GM23338 (cell line): ENCODE measurements at regions not wholly inside any gene's neighbourhood (a gene's known extent, or its start where the extent isn't known, plus 50 kb on each side); places are given as distances from the start of the nearest gene placed in this dataset.
A peak's percentile ranks its signal among the peaks of the same experiment; 100 is the strongest.

ENCODE experiments used
- ATAC-seq: fragments of 200-7000 bp; cut with Tn5 transposase; 3 replicates; pipeline ENCODE4 v1.9.1; 2020
- DNase-seq: peaks from one replicate; pipeline ENCODE4 v3.0.0-alpha.2; 2015; ENCODE audit warnings: low spot score
- H2AFZ ChIP-seq: fragments of 200-600 bp; sonication (generic); 2 replicates; pipeline ENCODE4 v1.8.0; 2016; ENCODE audit warnings: antibody characterized with exemption, mild to moderate bottlenecking, moderate library complexity
- H3F3A ChIP-seq: fragments of 200-600 bp; sonication (generic); replicated peaks from 2 replicates; pipeline ENCODE4 v1.8.0; 2017; ENCODE audit warnings: antibody characterized with exemption, mixed run types, low read depth
- H3K27ac ChIP-seq: fragments of 200-600 bp; sonication (generic); 2 replicates; pipeline ENCODE4 v1.6.1; 2016; ENCODE audit warnings: low read depth
- H3K27me3 ChIP-seq: fragments of 200-600 bp; sonication (generic); 2 replicates; pipeline ENCODE4 v1.8.0; 2016; ENCODE audit warnings: mild to moderate bottlenecking, mixed run types, moderate library complexity; ENCODE audit not compliant: insufficient read depth
- H3K36me3 ChIP-seq: fragments of 200-600 bp; sonication (generic); 2 replicates; pipeline ENCODE4 v1.8.0; 2016; ENCODE audit warnings: mild to moderate bottlenecking; ENCODE audit not compliant: insufficient read depth
- H3K4me1 ChIP-seq: fragments of 200-600 bp; sonication (generic); 2 replicates; pipeline ENCODE4 v1.8.0; 2016; ENCODE audit warnings: mild to moderate bottlenecking, moderate library complexity; ENCODE audit not compliant: insufficient read depth
- H3K4me2 ChIP-seq: fragments of 200-600 bp; sonication (generic); 2 replicates; pipeline ENCODE4 v1.7.1; 2017; ENCODE audit warnings: mixed run types
- H3K4me3 ChIP-seq: fragments of 200-600 bp; sonication (generic); 2 replicates; pipeline ENCODE4 v1.6.1; 2016; ENCODE audit warnings: mixed run types
- H3K79me2 ChIP-seq: fragments of 200-600 bp; sonication (generic); replicated peaks from 2 replicates; pipeline ENCODE4 v1.8.0; 2017; ENCODE audit warnings: mild to moderate bottlenecking; ENCODE audit not compliant: insufficient read depth
- H3K9me2 ChIP-seq: fragments of 200-600 bp; sonication (generic); 2 replicates; pipeline ENCODE4 v1.8.0; 2017; ENCODE audit not compliant: insufficient read depth
- H4K20me1 ChIP-seq: fragments of 200-600 bp; sonication (generic); replicated peaks from 2 replicates; pipeline ENCODE4 v1.8.0; 2017; ENCODE audit warnings: mild to moderate bottlenecking; ENCODE audit not compliant: insufficient read depth
- H3K27ac Mint-ChIP-seq: 2 replicates; pipeline ENCODE4 v1.8.0; 2020; ENCODE audit warnings: inconsistent platforms, mild to moderate bottlenecking, moderate library complexity, mixed read lengths
- H3K27me3 Mint-ChIP-seq: 3 replicates; pipeline ENCODE4 v1.8.0; 2022; ENCODE audit warnings: low read depth, mild to moderate bottlenecking, moderate library complexity, mixed read lengths, inconsistent platforms; ENCODE audit not compliant: insufficient read depth, poor library complexity
- H3K36me3 Mint-ChIP-seq: 3 replicates; pipeline ENCODE4 v1.8.0; 2021; ENCODE audit warnings: low read depth, mild to moderate bottlenecking, inconsistent platforms, moderate library complexity, mixed read lengths
- H3K4me1 Mint-ChIP-seq: 3 replicates; pipeline ENCODE4 v1.8.0; 2020; ENCODE audit warnings: mild to moderate bottlenecking, inconsistent platforms, mixed read lengths
- H3K4me3 Mint-ChIP-seq: 3 replicates; pipeline ENCODE4 v1.8.0; 2021; ENCODE audit warnings: moderate library complexity, mild to moderate bottlenecking, inconsistent platforms, mixed read lengths
- H3K9me3 Mint-ChIP-seq: 3 replicates; pipeline ENCODE4 v1.8.0; 2020; ENCODE audit warnings: moderate library complexity, mild to moderate bottlenecking, inconsistent platforms, mixed read lengths
- CREB1 ChIP-seq: fragments of 250-450 bp; sonication (Bioruptor Pico); IDR thresholded peaks from 2 replicates; pipeline ENCODE4 v1.5.0; 2020; ENCODE audit warnings: low read depth, mild to moderate bottlenecking, moderate library complexity
- ETS1 ChIP-seq: IDR thresholded peaks from 2 replicates; pipeline ENCODE4 v1.6.1; 2016; ENCODE audit warnings: antibody characterized with exemption
- JUNB ChIP-seq: IDR thresholded peaks from one replicate; pipeline ENCODE4 v1.6.1; 2016; ENCODE audit warnings: antibody characterized with exemption; ENCODE audit not compliant: unreplicated experiment
- NANOG ChIP-seq: IDR thresholded peaks from 2 replicates; pipeline ENCODE4 v1.6.1; 2016; ENCODE audit warnings: antibody characterized with exemption, borderline replicate concordance
- POLR2AphosphoS5 ChIP-seq: IDR thresholded peaks from 2 replicates; pipeline ENCODE4 v1.6.1; 2016; ENCODE audit warnings: antibody characterized with exemption, low read depth
- STAT1 ChIP-seq: IDR thresholded peaks from one replicate; pipeline ENCODE4 v1.6.1; 2016; ENCODE audit warnings: antibody characterized with exemption; ENCODE audit not compliant: unreplicated experiment
- ZNF331 ChIP-seq: fragments of 250-450 bp; sonication (Bioruptor Pico); IDR thresholded peaks from 2 replicates; pipeline ENCODE4 v1.5.0; 2020; ENCODE audit warnings: low read depth, mild to moderate bottlenecking, moderate library complexity
- ZNF462 ChIP-seq: fragments of 250-450 bp; sonication (Bioruptor Pico); IDR thresholded peaks from 2 replicates; pipeline ENCODE4 v1.5.0; 2020; ENCODE audit warnings: mild to moderate bottlenecking, moderate library complexity
- TF ChIP-seq, protein P1 (sequence below): IDR thresholded peaks from one replicate; pipeline ENCODE4 v1.6.1; 2018; ENCODE audit warnings: antibody characterized with exemption; ENCODE audit not compliant: unreplicated experiment
- TF ChIP-seq, protein P2 (sequence below), 2 experiments: fragments of 200-600 bp in 1 of 2; sonication (generic) in 1 of 2; conservative IDR thresholded peaks; 2 replicates each; pipeline versions ENCODE4 v1.5.1 to v1.6.1; 2016 to 2017; ENCODE audit warnings: antibody characterized with exemption in 2 of 2, low read depth in 2 of 2, mild to moderate bottlenecking in 2 of 2, moderate library complexity in 1 of 2

DNA sequence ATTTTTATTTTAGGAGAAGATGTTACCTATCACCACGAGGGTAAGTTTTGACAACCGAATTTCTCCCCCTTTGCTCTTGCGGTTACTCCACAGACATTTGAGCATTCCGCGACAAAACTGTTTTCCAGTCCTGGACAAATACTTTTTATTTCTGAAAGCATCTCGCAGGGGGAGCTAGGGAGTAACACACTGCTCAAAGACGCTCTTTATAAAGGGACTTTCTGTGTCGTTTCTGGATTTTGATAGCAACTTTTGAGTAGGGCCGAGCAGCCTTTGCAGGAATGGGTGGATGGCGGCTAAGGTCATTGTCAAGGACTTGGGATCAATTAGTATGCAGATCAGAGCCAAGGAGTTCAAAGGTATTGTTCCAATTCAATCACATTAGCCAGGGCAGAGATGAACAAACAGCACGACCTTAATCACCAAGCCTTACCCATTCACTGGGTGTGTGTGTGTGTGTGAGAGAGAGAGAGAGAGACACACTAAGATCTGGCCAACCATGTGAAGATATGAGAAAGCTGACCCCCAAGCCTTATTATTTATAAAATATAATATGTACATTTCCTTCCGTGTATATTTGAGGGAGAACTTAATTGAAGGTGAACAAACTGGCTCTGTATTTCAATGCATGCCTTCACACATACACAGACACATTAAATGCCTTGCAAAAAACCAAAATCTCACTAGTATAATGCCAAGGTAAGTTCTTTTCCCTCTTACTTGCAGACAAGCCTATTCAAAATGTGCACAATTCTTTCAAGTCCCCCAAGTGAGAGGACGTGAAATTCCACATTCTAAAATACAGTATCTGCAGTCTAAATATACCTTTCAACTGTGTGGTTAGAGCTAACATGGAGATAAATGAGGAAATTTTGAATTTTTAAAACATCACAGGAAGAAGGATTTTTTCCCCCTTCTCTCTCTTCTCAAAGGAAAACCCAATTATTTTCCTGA, 613.8 kb downstream of the VRK1 start (continued):
- TF ChIP-seq, protein P1, sequence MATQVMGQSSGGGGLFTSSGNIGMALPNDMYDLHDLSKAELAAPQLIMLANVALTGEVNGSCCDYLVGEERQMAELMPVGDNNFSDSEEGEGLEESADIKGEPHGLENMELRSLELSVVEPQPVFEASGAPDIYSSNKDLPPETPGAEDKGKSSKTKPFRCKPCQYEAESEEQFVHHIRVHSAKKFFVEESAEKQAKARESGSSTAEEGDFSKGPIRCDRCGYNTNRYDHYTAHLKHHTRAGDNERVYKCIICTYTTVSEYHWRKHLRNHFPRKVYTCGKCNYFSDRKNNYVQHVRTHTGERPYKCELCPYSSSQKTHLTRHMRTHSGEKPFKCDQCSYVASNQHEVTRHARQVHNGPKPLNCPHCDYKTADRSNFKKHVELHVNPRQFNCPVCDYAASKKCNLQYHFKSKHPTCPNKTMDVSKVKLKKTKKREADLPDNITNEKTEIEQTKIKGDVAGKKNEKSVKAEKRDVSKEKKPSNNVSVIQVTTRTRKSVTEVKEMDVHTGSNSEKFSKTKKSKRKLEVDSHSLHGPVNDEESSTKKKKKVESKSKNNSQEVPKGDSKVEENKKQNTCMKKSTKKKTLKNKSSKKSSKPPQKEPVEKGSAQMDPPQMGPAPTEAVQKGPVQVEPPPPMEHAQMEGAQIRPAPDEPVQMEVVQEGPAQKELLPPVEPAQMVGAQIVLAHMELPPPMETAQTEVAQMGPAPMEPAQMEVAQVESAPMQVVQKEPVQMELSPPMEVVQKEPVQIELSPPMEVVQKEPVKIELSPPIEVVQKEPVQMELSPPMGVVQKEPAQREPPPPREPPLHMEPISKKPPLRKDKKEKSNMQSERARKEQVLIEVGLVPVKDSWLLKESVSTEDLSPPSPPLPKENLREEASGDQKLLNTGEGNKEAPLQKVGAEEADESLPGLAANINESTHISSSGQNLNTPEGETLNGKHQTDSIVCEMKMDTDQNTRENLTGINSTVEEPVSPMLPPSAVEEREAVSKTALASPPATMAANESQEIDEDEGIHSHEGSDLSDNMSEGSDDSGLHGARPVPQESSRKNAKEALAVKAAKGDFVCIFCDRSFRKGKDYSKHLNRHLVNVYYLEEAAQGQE: no peak

DNA sequence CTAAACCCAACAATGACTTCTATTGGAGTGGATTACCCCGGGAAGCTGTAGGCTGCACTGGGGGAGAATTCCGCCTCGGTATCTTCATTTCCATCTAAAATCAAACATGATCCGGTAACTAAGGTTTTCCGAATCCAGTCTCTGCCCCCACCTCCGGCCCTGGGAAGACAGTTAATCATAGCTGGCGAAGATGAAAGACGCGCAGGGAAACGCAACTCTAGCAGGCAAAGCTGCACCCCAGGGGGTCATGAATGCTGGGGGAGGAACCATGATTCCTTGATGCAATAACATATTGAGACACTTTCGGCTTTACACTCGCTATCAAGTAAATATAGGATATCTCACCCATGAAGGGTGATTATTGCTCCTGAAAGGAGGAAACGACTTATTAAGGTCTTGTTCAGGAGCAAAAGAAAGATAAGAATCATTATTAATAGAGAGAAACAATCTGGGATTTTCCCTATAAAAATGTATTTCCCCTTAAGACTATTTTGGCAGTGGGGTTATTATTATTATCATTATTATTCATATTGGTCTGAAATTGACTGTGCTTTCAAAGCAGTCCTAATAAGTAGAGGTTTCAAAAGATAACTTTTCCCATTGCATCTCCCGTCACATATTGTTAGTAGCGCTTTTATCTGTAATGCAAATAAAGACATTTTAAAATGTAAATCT, 614.9 kb downstream of the VRK1 start:
- H3K4me2 ChIP-seq: peak overlapping the region; percentile 80
- H3K27ac Mint-ChIP-seq: no peak overlapping the region
- H3K36me3 Mint-ChIP-seq: no peaks in the 10 kb centered on the region
- no peaks in the 10 kb centered on the region for H3K9me3 Mint-ChIP-seq
- H3K27ac ChIP-seq: no peak overlapping the region
- DNase-seq (peak; percentile 76), ATAC-seq (no peak; the same call in 2 of the 3 replicates)
- H3K4me1 Mint-ChIP-seq: peaks cover 52% of the 10 kb centered on the region; the same call in 2 of the 3 replicates
- H3K4me3 Mint-ChIP-seq: no peak overlapping the region
- no peaks in the 10 kb centered on the region for H3K9me2 ChIP-seq
- peaks cover 13% of the 10 kb centered on the region; the same call in 1 of the 2 replicates for H3F3A ChIP-seq
- H3K4me3 ChIP-seq: peak overlapping the region; percentile 52
- no peaks in the 10 kb centered on the region for H3K36me3 ChIP-seq
- H3K4me1 ChIP-seq: peaks cover 77% of the 10 kb centered on the region
- peaks cover 2% of the 10 kb centered on the region for H3K27me3 Mint-ChIP-seq
- H4K20me1 ChIP-seq: no peaks in the 10 kb centered on the region
- H3K27me3 ChIP-seq: peaks cover 18% of the 10 kb centered on the region; the same call in 1 of the 2 replicates
- no peak overlapping the region for H2AFZ ChIP-seq
- H3K79me2 ChIP-seq: no peaks in the 10 kb centered on the region
- TF ChIP-seq NANOG (no peak), JUNB (no peak), ETS1 (no peak), POLR2AphosphoS5 (no peak), ZNF462 (CRISPR knock-in tag) (no peak), CREB1 (CRISPR knock-in tag) (no peak), STAT1 (no peak), ZNF331 (CRISPR knock-in tag) (no peak)
- TF ChIP-seq, protein P2, sequence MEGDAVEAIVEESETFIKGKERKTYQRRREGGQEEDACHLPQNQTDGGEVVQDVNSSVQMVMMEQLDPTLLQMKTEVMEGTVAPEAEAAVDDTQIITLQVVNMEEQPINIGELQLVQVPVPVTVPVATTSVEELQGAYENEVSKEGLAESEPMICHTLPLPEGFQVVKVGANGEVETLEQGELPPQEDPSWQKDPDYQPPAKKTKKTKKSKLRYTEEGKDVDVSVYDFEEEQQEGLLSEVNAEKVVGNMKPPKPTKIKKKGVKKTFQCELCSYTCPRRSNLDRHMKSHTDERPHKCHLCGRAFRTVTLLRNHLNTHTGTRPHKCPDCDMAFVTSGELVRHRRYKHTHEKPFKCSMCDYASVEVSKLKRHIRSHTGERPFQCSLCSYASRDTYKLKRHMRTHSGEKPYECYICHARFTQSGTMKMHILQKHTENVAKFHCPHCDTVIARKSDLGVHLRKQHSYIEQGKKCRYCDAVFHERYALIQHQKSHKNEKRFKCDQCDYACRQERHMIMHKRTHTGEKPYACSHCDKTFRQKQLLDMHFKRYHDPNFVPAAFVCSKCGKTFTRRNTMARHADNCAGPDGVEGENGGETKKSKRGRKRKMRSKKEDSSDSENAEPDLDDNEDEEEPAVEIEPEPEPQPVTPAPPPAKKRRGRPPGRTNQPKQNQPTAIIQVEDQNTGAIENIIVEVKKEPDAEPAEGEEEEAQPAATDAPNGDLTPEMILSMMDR (conservative IDR thresholded peaks at IDR 0.05; ENCODE audit: low read depth in 2 of 2): no peak
